ENCODE measurements at regions not wholly inside any gene's neighbourhood (a gene's known extent, or its start where the extent isn't known, plus 50 kb on each side); places are given as distances from the start of the nearest gene placed in this dataset.

DNA sequence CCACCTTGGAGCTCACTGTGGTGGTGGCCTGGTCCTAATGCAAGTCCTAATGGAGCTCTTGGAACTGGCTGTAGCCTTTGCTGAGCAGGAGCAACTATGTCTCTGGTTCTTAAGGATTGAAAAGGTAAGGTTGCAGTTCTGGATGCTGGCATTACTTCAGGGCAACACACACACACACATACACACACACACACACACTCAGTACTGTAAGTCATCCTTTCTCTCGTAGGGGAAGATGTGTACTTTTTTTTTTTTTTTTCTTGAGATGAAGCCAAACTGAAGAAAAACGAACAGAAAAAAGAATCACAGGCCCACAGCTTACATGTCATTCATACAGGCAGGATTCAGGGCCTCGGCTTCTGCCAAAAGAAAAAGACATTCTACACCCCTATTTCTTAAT is 81.1 kb upstream of the RPS23 start:
- no peak for DNase-seq (ENCODE audit: low read depth in 2 of 2)

DNA sequence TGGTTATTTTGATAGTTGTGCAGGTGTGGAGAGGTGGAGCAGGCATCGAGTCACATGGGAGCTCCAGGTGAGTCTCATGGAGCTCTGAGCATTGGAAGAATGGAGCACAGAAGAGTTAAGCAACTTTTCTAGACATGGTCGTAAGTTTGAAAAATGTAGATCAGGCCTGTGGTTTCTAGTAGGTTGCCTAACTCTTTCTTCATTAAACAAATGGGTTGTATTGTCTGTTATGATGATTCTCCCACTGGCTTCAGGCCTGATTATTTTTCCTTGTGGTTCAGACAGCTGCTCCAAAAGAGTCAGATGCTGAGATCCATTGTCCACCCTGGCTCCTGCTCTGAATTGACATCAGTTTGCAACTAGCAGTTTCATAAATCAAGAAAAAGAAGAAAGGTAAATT is 80.3 kb upstream of the RPS23 start:
- DNase-seq (ENCODE audit: low read depth in 2 of 2) = no peak

DNA sequence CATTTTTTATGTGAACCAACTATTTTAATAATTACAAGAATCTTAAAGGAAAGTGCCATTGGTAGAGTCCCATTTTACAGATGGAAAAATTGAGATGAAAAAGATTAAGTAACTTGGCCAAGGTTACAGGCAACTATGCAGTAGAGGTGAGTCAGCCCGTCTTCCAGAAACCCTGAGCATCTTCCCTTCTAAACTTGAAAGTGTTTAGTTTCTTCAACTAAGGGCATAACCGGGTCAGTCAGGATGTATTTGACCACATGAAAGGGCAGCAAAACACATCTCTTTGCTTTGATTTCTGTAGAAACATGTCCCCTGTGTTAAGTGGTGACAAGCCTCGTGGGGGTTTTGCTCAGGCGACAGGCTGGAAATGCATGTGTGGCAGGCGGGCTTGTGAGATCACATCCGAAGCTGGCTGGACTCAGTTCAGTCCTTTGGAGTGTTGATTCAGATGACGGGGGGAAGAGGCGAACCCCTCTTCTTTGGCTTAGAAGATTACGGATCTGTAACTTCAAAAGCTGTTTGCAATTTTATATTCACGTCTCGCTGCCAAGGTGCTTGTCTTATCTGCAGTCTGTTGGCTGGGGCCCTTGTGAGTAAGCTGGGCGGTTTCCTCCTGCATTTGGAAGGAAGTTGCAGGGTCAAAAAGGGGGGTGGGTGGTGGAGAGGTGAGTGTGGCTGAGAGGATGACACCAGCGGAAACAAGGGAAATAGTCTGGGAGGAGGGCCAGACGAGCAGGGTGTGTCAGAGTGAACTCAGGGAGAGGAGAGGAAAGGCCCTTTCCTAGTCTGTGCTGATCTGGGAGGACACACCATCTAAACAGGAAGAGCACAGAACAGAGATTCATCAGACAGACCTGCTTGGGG is 78.9 kb upstream of the RPS23 start:
- DNase-seq (ENCODE audit: low read depth in 2 of 2) = peak; percentile 39 to 51

DNA sequence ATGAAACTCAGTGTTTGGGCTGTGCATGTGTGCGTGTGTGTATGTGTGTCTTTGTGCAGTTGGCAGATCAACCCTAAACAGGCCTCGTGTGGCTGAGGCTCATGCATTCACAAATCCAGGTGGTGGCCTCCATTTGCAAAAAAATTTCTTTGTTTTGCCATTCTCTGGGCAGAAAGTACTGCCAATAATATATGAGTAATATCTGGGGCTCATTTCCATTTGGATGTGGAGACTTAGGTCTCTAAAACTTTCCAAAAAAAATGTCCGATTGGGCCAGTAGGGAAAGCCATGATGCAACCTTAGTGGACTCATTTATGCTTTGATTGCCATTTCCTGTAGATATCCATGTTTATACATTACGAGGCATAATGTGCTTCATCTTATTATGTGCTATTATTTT is 77.9 kb upstream of the RPS23 start:
- DNase-seq (ENCODE audit: low read depth in 2 of 2) = no peak

DNA sequence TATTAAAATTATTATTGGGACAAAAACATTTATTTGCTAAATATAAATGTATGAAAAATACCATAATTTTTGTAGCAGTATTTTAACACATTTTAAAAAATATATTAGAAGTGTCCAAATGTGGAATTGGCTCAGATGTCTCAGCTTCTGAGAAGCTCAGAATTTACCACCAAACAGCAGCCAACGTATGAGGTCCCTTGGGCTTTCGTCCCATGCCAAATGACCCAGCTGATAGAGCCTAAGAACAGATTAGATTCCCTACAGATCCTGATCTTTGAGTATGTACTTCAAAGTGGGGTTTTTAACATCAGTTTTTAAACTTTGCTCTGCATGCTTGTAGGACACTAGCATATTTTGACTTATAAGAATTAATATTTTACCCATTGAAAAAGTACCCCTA is 77.3 kb upstream of the RPS23 start:
- no peak for DNase-seq (ENCODE audit: low read depth in 2 of 2)

DNA sequence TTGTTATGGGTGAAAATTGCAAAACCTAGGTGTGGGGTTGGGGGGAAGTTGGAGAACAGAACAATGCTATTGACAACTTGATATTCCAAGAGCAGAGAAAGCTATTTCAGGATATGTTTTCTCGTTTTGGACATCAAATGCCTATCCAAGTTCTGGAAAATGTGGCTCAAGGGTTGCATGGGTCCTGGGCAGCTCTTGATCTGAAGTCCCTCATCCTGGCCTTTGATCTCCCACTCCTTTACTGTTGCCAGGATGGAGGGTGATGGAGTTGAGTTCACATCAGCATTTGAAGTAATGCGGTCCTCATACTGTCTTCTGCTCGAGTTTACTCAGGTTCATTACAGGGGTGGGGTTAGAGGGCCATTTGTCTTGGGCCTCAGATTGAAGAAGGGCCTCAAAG is 76.9 kb upstream of the RPS23 start:
- DNase-seq (ENCODE audit: low read depth in 2 of 2) = no peak

- DNase-seq (ENCODE audit: low read depth in 2 of 2) = no peak
Measured at GRCh38 chr5:82354543-82354942, 76.4 kb upstream of the RPS23 start.

DNA sequence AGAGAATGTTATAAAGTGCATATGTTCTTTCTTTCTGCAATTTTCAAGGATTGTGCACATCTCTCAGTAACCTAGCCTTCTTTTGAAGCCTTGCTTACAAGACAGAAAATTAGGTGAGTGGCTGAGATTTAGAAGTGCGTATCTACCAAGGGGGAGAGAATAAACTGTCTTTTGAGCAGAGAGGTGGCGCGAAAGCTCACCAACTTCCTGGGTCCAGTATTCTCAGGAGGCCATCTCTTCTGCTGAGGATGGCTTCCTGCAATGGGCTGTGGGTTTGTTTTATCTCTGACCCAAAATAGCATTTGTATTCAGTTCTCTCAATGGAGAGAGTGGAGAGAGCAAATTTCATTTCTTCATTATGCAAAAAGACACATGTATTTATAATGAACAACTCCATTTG is 75.4 kb upstream of the RPS23 start:
- DNase-seq (ENCODE audit: low read depth in 2 of 2) = no peak

- no peak for DNase-seq (ENCODE audit: low read depth in 2 of 2)
Measured at GRCh38 chr5:82352146-82352791, 74.1 kb upstream of the RPS23 start.

GRCh38 chr5:82351754-82352145 is 73.6 kb upstream of the RPS23 start:
- DNase-seq (ENCODE audit: low read depth in 2 of 2) = no peak

DNA sequence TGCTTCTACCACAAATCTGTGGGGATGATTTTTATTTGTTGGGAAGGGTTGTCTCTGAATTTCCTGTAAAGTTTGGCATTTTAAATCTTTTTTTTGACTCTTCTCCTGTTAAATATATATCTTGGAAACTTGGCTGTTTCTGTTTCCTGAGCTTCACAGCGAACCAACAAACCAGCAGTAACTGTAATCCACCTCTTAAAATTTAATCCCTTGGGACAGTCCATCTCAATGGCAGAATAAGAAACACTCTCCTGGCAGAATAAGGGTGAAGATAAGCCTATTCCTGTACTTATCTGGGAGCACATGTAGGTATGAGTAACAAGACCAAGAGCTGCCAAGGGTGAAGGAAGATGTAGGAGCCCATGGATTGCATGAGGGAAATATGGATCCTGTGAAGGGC is 73.1 kb upstream of the RPS23 start:
- DNase-seq (ENCODE audit: low read depth in 2 of 2) = no peak

DNA sequence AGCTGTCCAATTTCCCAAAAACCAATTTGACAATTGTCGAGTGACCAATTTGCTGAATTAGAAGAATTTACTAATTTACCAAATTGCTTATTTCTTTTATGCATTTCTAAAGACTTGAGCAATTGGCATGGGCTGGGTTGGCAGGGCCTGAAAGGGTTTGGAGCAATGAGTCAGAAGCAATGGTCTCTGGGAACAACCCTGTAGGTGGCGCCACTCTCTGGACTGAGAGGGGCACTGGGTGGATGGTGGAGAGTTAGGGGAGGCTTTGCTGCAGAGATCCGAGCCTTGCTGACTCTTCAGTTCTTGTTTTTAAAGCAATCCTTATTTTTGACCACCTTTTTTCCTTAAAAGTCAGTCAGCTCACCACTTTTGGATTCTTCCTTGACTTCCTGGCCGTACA is 71.5 kb upstream of the RPS23 start:
- no peak for DNase-seq (ENCODE audit: low read depth in 2 of 2)

- no peak for DNase-seq (ENCODE audit: low read depth in 2 of 2)
Measured at GRCh38 chr5:82348784-82349425, 70.8 kb upstream of the RPS23 start.

DNA sequence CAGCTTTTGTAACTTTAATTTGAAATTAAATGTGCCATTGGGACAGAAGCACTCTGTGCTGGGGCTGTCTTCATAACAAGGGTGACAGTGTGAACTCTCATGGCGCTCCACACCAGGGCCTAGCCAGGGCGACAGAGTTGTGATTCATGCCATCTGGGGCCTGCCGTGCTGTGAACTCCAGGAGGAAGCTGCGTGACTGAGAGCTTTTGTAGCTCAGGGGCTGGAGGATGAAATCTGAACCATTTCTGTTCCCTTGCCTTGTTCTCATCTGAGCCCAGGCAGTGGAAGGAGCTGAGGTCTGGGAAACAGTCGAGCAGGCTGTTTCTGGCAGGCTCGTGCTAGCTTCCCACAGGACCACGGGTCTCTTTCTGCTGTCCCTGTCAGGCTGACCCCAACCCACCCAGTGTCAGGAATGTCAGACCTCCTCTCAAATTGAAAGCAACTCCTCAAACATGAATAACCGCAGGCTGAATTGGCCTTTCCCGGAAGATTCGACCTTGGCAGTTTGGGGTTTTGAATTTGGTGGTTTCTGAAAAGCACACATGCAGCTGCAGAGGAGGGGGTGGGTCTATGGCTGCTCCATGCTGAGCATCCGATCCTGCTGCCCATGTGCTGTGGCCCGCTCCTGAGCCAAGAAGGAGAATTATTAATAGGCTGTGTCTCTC is 69.2 kb upstream of the RPS23 start:
- no peak for DNase-seq (ENCODE audit: low read depth in 2 of 2)

GRCh38 chr5:82346399-82347165 is 68.4 kb upstream of the RPS23 start:
- no peak for DNase-seq (ENCODE audit: low read depth in 2 of 2)

GRCh38 chr5:82345108-82345507 is 67.0 kb upstream of the RPS23 start:
- DNase-seq (ENCODE audit: low read depth in 2 of 2) = no peak

- DNase-seq (ENCODE audit: low read depth in 2 of 2) = no peak
Measured at GRCh38 chr5:82341325-82341724, 63.2 kb upstream of the RPS23 start.

GRCh38 chr5:82340799-82341198 is 62.6 kb upstream of the RPS23 start:
- DNase-seq (ENCODE audit: low read depth in 2 of 2) = no peak

DNA sequence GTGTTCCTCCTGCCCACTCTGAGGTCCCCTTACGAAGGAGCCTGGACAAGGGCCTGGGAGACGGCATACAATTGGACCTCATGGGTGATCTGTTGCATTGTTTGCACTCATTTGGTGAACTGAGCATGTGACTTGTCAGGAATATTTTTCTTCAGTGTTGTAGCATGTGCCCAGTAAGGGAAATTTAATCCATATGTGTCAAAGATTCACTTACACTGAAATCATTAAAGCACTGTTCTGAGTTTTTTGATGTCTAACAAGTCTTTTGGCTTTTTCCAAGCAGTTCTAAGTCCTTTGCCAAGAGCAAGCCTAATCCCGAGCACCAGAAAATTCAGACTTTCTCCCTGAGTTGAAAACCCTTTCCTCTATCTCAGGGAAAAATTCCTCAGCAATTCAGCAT is 61.6 kb upstream of the RPS23 start:
- DNase-seq (ENCODE audit: low read depth in 2 of 2) = no peak

DNA sequence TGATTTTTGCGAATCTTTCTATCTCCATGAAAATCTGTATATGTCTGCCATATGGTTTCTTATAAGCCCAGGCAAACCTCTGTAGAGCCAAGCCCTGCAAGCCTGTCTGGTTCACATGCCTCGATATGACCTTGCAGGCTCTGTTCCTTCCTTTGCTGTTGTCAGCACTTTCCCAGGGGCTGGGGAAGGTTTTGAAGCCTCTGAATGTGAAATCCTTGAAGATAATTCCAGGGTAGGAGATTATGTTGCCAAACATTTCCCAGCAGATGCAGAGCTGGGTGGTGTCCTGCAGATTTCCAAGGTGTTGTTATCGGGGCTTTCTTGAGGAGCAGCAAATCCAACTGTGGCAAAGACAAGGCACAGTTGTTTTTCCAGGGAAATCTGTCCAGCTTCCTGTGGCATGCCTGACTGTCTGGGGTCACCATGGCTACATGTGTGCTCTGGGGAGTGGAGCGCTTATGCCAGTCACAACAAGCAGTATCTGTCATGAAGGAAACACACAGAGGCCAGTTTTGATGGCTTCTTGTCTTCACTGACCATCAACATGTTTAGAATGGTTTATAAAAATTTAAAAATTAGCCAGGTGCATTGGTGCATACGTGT is 60.7 kb upstream of the RPS23 start:
- no peak for DNase-seq (ENCODE audit: low read depth in 2 of 2)

- DNase-seq (ENCODE audit: low read depth in 2 of 2) = no peak
Measured at GRCh38 chr5:82336959-82337351, 58.8 kb upstream of the RPS23 start.
